Naive thymus-derived CD4-positive, alpha-beta T cell (primary cell): ENCODE measurements at regions not wholly inside any gene's neighbourhood (a gene's known extent, or its start where the extent isn't known, plus 50 kb on each side); places are given as distances from the start of the nearest gene placed in this dataset.

Experiments used
- ATAC-seq: fragments of 150-1000 bp; cut with Tn5 transposase; 2 replicates; pipeline ENCODE4 v1.10.0; 2021; ENCODE audit warnings: mild to moderate bottlenecking, moderate library complexity
- CTCF ChIA-PET: fragments of 350-600 bp; sonication (Branson Sonifier 250); formaldehyde crosslinking; loops from one replicate; lab custom pipeline; 2021; ENCODE audit warnings: antibody characterized with exemption; lab: Charles Lee
- POLR2A ChIA-PET: fragments of 350-600 bp; sonication (Branson Sonifier 250); formaldehyde crosslinking; loops from one replicate; lab custom pipeline; 2021; ENCODE audit warnings: antibody characterized with exemption, inconsistent platforms; lab: Charles Lee
- DNase-seq, 9 donors: peaks; one replicate each; pipeline versions ENCODE4 v3.0.0 to v3.0.0-alpha.2; 2020 to 2022; ENCODE audit warnings: mixed read lengths in 1 of 9
- H3K27ac ChIP-seq: one replicate; pipeline ENCODE4 v1.7.0; 2013; ENCODE audit warnings: mild to moderate bottlenecking, low read depth, low read length, moderate library complexity
- H3K27me3 ChIP-seq, 2 donors: one replicate each; pipeline ENCODE4 v1.7.0; 2013; ENCODE audit warnings: low read length in 2 of 2, mild to moderate bottlenecking in 2 of 2, moderate library complexity in 2 of 2; ENCODE audit not compliant: control insufficient read depth in 2 of 2, insufficient read depth in 2 of 2
- H3K36me3 ChIP-seq, 3 experiments: 1 replicate in 2 of 3; 2 replicates in 1 of 3; pipeline ENCODE4 v1.7.0; 2013; ENCODE audit warnings: low read length in 3 of 3, mild to moderate bottlenecking in 3 of 3, moderate library complexity in 1 of 3; ENCODE audit not compliant: insufficient read depth in 3 of 3, control insufficient read depth in 2 of 3
- H3K4me1 ChIP-seq, 2 donors: one replicate each; pipeline ENCODE4 v1.7.0; 2013; ENCODE audit warnings: low read length in 2 of 2, mild to moderate bottlenecking in 2 of 2, moderate library complexity in 1 of 2; ENCODE audit not compliant: control insufficient read depth in 2 of 2, insufficient read depth in 2 of 2
- H3K4me3 ChIP-seq: 2 replicates; pipeline ENCODE4 v1.7.0; 2013; ENCODE audit warnings: mild to moderate bottlenecking, low read length
- H3K9me3 ChIP-seq, 3 experiments: 1 replicate in 2 of 3; 2 replicates in 1 of 3; pipeline ENCODE4 v1.7.0; 2013; ENCODE audit warnings: low read length in 3 of 3; ENCODE audit not compliant: control insufficient read depth in 2 of 3
- H3K27ac Mint-ChIP-seq, 9 donors: one replicate each; pipeline ENCODE4 v1.8.0; 2020 to 2022; ENCODE audit warnings: mixed read lengths in 9 of 9, mild to moderate bottlenecking in 8 of 9, moderate library complexity in 5 of 9, inconsistent platforms in 2 of 9
- H3K27me3 Mint-ChIP-seq, 5 donors: one replicate each; pipeline ENCODE4 v1.8.0; 2021 to 2022; ENCODE audit warnings: mixed read lengths in 5 of 5, mild to moderate bottlenecking in 1 of 5
- H3K36me3 Mint-ChIP-seq, 5 donors: one replicate each; pipeline ENCODE4 v1.8.0; 2020 to 2022; ENCODE audit warnings: mixed read lengths in 5 of 5, mild to moderate bottlenecking in 3 of 5, inconsistent platforms in 1 of 5
- H3K4me1 Mint-ChIP-seq, 7 donors: one replicate each; pipeline ENCODE4 v1.8.0; 2020 to 2022; ENCODE audit warnings: mixed read lengths in 7 of 7, mild to moderate bottlenecking in 3 of 7, inconsistent platforms in 1 of 7
- H3K4me3 Mint-ChIP-seq, 10 donors: one replicate each; pipeline ENCODE4 v1.8.0; 2020 to 2022; ENCODE audit warnings: mild to moderate bottlenecking in 10 of 10, mixed read lengths in 10 of 10, moderate library complexity in 6 of 10, inconsistent platforms in 2 of 10
- H3K9me3 Mint-ChIP-seq, 11 donors: one replicate each; pipeline ENCODE4 v1.8.0; 2020 to 2022; ENCODE audit warnings: mixed read lengths in 11 of 11, mild to moderate bottlenecking in 4 of 11, inconsistent platforms in 1 of 11, moderate library complexity in 1 of 11
- intact Hi-C, 2 donors: fragments of 100-400 bp; cut with micrococcal nuclease; formaldehyde crosslinking; loops; one replicate each; pipeline ENCODE4 v1.15.1; 2023

DNA sequence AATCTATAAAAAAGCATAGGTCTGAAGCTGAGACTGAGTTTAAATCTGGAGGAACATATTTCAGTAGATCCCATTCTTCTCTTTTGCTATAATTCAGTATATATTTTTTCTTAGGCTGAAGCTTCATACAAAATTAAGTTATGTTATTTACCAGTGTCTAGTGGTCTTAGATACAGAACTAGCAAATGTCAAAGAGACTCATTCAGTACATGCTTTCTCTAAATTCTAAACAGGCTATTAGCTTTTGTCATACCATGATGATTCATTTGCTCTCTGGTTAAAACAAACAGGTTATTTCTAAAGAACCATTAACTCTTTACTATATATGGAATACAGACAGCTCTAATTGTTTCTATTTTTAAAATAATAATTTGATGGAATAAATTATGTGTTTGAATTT is 1170.2 kb upstream of the PRMT6 start:
- H3K27me3 Mint-ChIP-seq: no peaks in the 10 kb centered on the region
- DNase-seq: no peak
- no peak overlapping the region for H3K27ac Mint-ChIP-seq
- no peak for ATAC-seq
- H3K9me3 Mint-ChIP-seq: peaks cover 4 to 36% (median 16%) of the 10 kb centered on the region in 11 donors
- peaks cover 0 to 5% (median 0%) of the 10 kb centered on the region in 5 donors for H3K36me3 Mint-ChIP-seq
- no peak overlapping the region for H3K4me3 Mint-ChIP-seq
- ChIA-PET CTCF (no interaction called here), POLR2A (no interaction called here)
- H3K4me1 Mint-ChIP-seq: no peaks in the 10 kb centered on the region
- H3K9me3 ChIP-seq: no peaks in the 10 kb centered on the region
- H3K27me3 ChIP-seq: no peaks in the 10 kb centered on the region
- no peak overlapping the region for H3K4me3 ChIP-seq
- intact Hi-C loops: no loop called here
- H3K27ac ChIP-seq: no peak overlapping the region
- no peaks in the 10 kb centered on the region for H3K4me1 ChIP-seq
- no peaks in the 10 kb centered on the region for H3K36me3 ChIP-seq

GRCh38 chr1:105891308-105891707 is 1165.2 kb upstream of the PRMT6 start:
- Histone ChIP-seq H3K27me3 (no peaks in the 10 kb centered on the region), H3K9me3 (no peaks in the 10 kb centered on the region), H3K36me3 (no peaks in the 10 kb centered on the region), H3K27ac (no peak overlapping the region), H3K4me3 (no peak overlapping the region), H3K4me1 (no peaks in the 10 kb centered on the region)
- POLR2A ChIA-PET: interaction anchor here (0.6 kb wide), 1 partner anchor 866 kb away, joined by 3 read pairs; no protein-coding TSS in a partner anchor
- intact Hi-C loops: no loop called here
- H3K4me1 Mint-ChIP-seq: no peaks in the 10 kb centered on the region
- ATAC-seq (no peak), DNase-seq (no peak)
- no peak overlapping the region for H3K27ac Mint-ChIP-seq
- peaks cover 3 to 39% (median 13%) of the 10 kb centered on the region in 11 donors for H3K9me3 Mint-ChIP-seq
- no peak overlapping the region for H3K4me3 Mint-ChIP-seq
- H3K36me3 Mint-ChIP-seq: peaks cover 0 to 6% (median 0%) of the 10 kb centered on the region in 5 donors
- H3K27me3 Mint-ChIP-seq: no peaks in the 10 kb centered on the region
- CTCF ChIA-PET: no interaction called here

- Mint-ChIP-seq H3K4me1 (no peaks in the 10 kb centered on the region), H3K27me3 (no peaks in the 10 kb centered on the region), H3K27ac (no peak overlapping the region), H3K4me3 (no peak overlapping the region), H3K9me3 (peaks cover 6 to 52% (median 18%) of the 10 kb centered on the region in 11 donors), H3K36me3 (peaks cover 0 to 13% (median 0%) of the 10 kb centered on the region in 5 donors)
- no peaks in the 10 kb centered on the region for H3K27me3 ChIP-seq
- no peak overlapping the region for H3K27ac ChIP-seq
- ChIA-PET POLR2A (no interaction called here), CTCF (no interaction called here)
- H3K4me3 ChIP-seq: no peak overlapping the region
- no peaks in the 10 kb centered on the region for H3K4me1 ChIP-seq
- DNase-seq (no peak), ATAC-seq (no peak)
- H3K9me3 ChIP-seq: no peaks in the 10 kb centered on the region
- H3K36me3 ChIP-seq: no peaks in the 10 kb centered on the region
- intact Hi-C loops: no loop called here
These were observed 1162.5 kb upstream of the PRMT6 start for GRCh38 chr1:105894006-105894405.

DNA sequence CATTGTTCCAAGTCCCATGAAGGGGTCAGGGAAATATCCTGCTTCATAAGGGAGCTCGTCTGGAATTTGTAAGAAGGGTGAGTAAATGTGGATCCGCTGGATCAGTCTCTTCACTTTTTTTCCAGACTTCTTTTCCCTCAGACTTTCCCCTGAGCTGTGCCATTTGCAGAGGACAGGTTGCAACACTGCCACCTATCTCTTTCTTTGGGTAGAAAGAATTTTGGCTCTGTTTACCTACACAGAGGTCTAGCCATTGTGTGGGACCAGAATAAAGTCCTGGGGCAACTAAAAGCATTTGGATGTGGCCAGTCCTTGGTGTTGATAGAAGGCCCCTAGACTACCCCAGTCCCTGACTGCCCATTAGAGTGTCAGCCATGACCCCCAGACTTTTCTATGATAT is 1146.7 kb upstream of the PRMT6 start:
- Mint-ChIP-seq H3K27ac (no peak overlapping the region), H3K36me3 (no peaks in the 10 kb centered on the region), H3K9me3 (peaks cover 0 to 15% (median 7%) of the 10 kb centered on the region in 11 donors), H3K4me1 (no peaks in the 10 kb centered on the region), H3K4me3 (no peak overlapping the region), H3K27me3 (no peaks in the 10 kb centered on the region)
- peaks cover 0 to 5% (median 0%) of the 10 kb centered on the region in 3 experiments for H3K9me3 ChIP-seq
- H3K36me3 ChIP-seq: no peaks in the 10 kb centered on the region
- H3K27ac ChIP-seq: no peak overlapping the region
- ChIA-PET CTCF (no interaction called here), POLR2A (no interaction called here)
- H3K27me3 ChIP-seq: no peaks in the 10 kb centered on the region
- H3K4me3 ChIP-seq: no peak overlapping the region
- ATAC-seq (no peak), DNase-seq (no peak)
- intact Hi-C loops: no loop called here
- no peaks in the 10 kb centered on the region for H3K4me1 ChIP-seq

DNA sequence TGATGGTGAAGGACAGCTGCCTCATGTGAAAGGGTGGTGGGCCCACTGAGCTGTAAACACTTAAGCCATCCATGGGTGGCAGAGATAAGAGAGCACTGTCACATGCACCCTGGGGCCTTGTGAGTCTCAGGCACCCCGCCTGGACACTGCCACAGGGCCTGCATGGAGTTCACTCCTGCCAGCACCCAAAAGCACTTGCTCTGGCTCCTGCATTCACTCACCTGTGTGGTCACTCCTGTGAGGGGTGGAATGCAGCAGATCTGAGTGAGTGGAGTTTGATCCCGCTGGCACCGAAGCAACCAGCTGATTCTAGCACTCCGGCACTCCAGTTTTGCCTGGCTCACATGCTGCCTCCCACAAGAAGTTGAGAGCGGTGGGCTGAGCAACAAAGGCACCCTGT is 1142.1 kb upstream of the PRMT6 start:
- intact Hi-C loops: no loop called here
- POLR2A ChIA-PET: no interaction called here
- no peaks in the 10 kb centered on the region for H3K36me3 ChIP-seq
- CTCF ChIA-PET: interaction anchor here (0.6 kb wide), 1 partner anchor 295 kb away, joined by 3 read pairs; no protein-coding TSS in a partner anchor
- ATAC-seq (no peak), DNase-seq (no peak)
- no peaks in the 10 kb centered on the region for H3K27me3 ChIP-seq
- Mint-ChIP-seq H3K9me3 (peaks cover 0 to 14% (median 4%) of the 10 kb centered on the region in 11 donors), H3K4me1 (no peaks in the 10 kb centered on the region), H3K36me3 (no peaks in the 10 kb centered on the region), H3K27me3 (no peaks in the 10 kb centered on the region), H3K27ac (no peak overlapping the region), H3K4me3 (no peak overlapping the region)
- H3K27ac ChIP-seq: no peak overlapping the region
- no peak overlapping the region for H3K4me3 ChIP-seq
- peaks cover 0 to 5% (median 0%) of the 10 kb centered on the region in 3 experiments for H3K9me3 ChIP-seq
- no peaks in the 10 kb centered on the region for H3K4me1 ChIP-seq

GRCh38 chr1:105934806-105935205 is 1121.7 kb upstream of the PRMT6 start:
- intact Hi-C loops: no loop called here
- CTCF ChIA-PET: no interaction called here
- no peaks in the 10 kb centered on the region for H3K36me3 ChIP-seq
- POLR2A ChIA-PET: no interaction called here
- ATAC-seq (no peak), DNase-seq (no peak)
- no peak overlapping the region for H3K27ac ChIP-seq
- H3K27ac Mint-ChIP-seq: no peak overlapping the region
- no peak overlapping the region for H3K4me3 Mint-ChIP-seq
- no peaks in the 10 kb centered on the region for H3K4me1 ChIP-seq
- peaks cover 0 to 7% (median 0%) of the 10 kb centered on the region in 3 experiments for H3K9me3 ChIP-seq
- peaks cover 5 to 35% (median 17%) of the 10 kb centered on the region in 11 donors for H3K9me3 Mint-ChIP-seq
- H3K4me3 ChIP-seq: no peak overlapping the region
- no peaks in the 10 kb centered on the region for H3K4me1 Mint-ChIP-seq
- no peaks in the 10 kb centered on the region for H3K27me3 ChIP-seq
- H3K36me3 Mint-ChIP-seq: no peaks in the 10 kb centered on the region
- H3K27me3 Mint-ChIP-seq: no peaks in the 10 kb centered on the region

DNA sequence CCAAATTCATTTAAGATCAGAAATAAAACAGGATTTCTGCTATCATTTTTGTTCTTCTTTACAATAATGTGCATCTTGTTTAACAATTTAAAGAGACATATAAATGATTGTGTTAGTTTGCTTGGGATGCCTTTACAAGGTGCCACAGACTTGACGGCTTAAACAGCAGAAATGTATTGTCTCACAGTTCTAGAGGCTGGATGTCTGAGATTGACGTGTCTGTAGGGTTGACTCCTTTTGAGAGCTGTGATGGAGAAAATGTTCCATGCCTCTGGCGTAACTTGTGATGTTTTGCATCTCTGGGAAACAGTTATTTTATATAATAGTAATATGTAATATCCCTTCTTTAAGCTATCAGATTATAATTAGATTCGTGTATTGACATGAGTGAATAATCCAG is 1091.6 kb upstream of the PRMT6 start:
- Histone ChIP-seq H3K9me3 (no peaks in the 10 kb centered on the region), H3K36me3 (no peaks in the 10 kb centered on the region), H3K27me3 (no peaks in the 10 kb centered on the region), H3K4me3 (no peak overlapping the region), H3K4me1 (no peaks in the 10 kb centered on the region), H3K27ac (no peak overlapping the region)
- Mint-ChIP-seq H3K36me3 (no peaks in the 10 kb centered on the region), H3K9me3 (peaks cover 0 to 25% (median 5%) of the 10 kb centered on the region in 11 donors), H3K27me3 (no peaks in the 10 kb centered on the region), H3K4me1 (no peaks in the 10 kb centered on the region), H3K4me3 (no peak overlapping the region), H3K27ac (no peak overlapping the region)
- ATAC-seq: no peak
- ChIA-PET POLR2A (no interaction called here), CTCF (no interaction called here)
- DNase-seq: no peak
- intact Hi-C loops: no loop called here
